ENCODE measurements at regions not wholly inside any gene's neighbourhood (a gene's known extent, or its start where the extent isn't known, plus 50 kb on each side); places are given as distances from the start of the nearest gene placed in this dataset.
"Not testable (repeated sequence)": the region's sequence is repeated elsewhere in the genome, so short reads cannot be mapped to it uniquely, and the experiment has no call there.

GRCh38 chr14:105905456-105905855, 379.1 kb downstream of the TMEM121 start:
- DNase-seq (ENCODE audit: low spot score): no peak
- no peak for TF ChIP-seq CTCF (IDR thresholded peaks at IDR 0.05; ENCODE audit: extremely low read depth, insufficient read depth, missing control alignments)
- in situ Hi-C loops (cut with MboI; ENCODE audit: low pct_unique_long_range_greater_than_20kb, low sequenced_read_pairs, unreplicated experiment): no loop called here

GRCh38 chr14:105907276-105907675, 380.9 kb downstream of the TMEM121 start:
- DNase-seq (ENCODE audit: low spot score): no peak
- no peak for TF ChIP-seq CTCF (IDR thresholded peaks at IDR 0.05; ENCODE audit: extremely low read depth, insufficient read depth, missing control alignments)
- in situ Hi-C loops (cut with MboI; ENCODE audit: low pct_unique_long_range_greater_than_20kb, low sequenced_read_pairs, unreplicated experiment): no loop called here

GRCh38 chr14:105908006-105908405, 381.6 kb downstream of the TMEM121 start:
- DNase-seq (ENCODE audit: low spot score): no peak
- no peak for TF ChIP-seq CTCF (IDR thresholded peaks at IDR 0.05; ENCODE audit: extremely low read depth, insufficient read depth, missing control alignments)
- in situ Hi-C loops (cut with MboI; ENCODE audit: low pct_unique_long_range_greater_than_20kb, low sequenced_read_pairs, unreplicated experiment): no loop called here

- no peak for TF ChIP-seq CTCF (IDR thresholded peaks at IDR 0.05; ENCODE audit: extremely low read depth, insufficient read depth, missing control alignments)
- in situ Hi-C loops (cut with MboI; ENCODE audit: low pct_unique_long_range_greater_than_20kb, low sequenced_read_pairs, unreplicated experiment): no loop called here
- no peak for DNase-seq (ENCODE audit: low spot score)
Observed at GRCh38 chr14:105908481-105908911, 382.1 kb downstream of the TMEM121 start.

- in situ Hi-C loops (cut with MboI; ENCODE audit: low pct_unique_long_range_greater_than_20kb, low sequenced_read_pairs, unreplicated experiment): no loop called here
- TF ChIP-seq CTCF (IDR thresholded peaks at IDR 0.05; ENCODE audit: extremely low read depth, insufficient read depth, missing control alignments): no peak
- DNase-seq (ENCODE audit: low spot score): no peak
Observed at GRCh38 chr14:105909046-105909827, 382.9 kb downstream of the TMEM121 start.

- in situ Hi-C loops (cut with MboI; ENCODE audit: low pct_unique_long_range_greater_than_20kb, low sequenced_read_pairs, unreplicated experiment); DNase-seq (ENCODE audit: low spot score): not testable (repeated sequence)
Observed at GRCh38 chr14:105909828-105910120, 383.4 kb downstream of the TMEM121 start.

GRCh38 chr14:105910426-105910825, 384.0 kb downstream of the TMEM121 start:
- TF ChIP-seq CTCF (IDR thresholded peaks at IDR 0.05; ENCODE audit: extremely low read depth, insufficient read depth, missing control alignments): no peak
- no peak for DNase-seq (ENCODE audit: low spot score)
- in situ Hi-C loops (cut with MboI; ENCODE audit: low pct_unique_long_range_greater_than_20kb, low sequenced_read_pairs, unreplicated experiment): no loop called here
